ENCODE measurements at regions not wholly inside any gene's neighbourhood (a gene's known extent, or its start where the extent isn't known, plus 50 kb on each side); places are given as distances from the start of the nearest gene placed in this dataset.

- Histone ChIP-seq H4K5ac (ENCODE audit: insufficient read length, low read depth, low read length) (no peak overlapping the region), H4K20me1 (replicated peaks in 1 of 2; ENCODE audit: control insufficient read depth in 1 of 2, insufficient read depth in 2 of 2, low read length in 2 of 2) (no peaks in the 10 kb centered on the region), H3K18ac (ENCODE audit: extremely low read depth, low read length) (no peak overlapping the region), H3K23me2 (ENCODE audit: low read depth, low read length) (no peaks in the 10 kb centered on the region), H3K56ac (replicated peaks; ENCODE audit: insufficient read length, low read depth, low read length) (no peak overlapping the region), H3K14ac (ENCODE audit: insufficient read length) (no peak overlapping the region), H3K27ac (ENCODE audit: low read depth, low read length) (no peak overlapping the region), H3K4me2 (ENCODE audit: insufficient read depth in 1 of 2, low read depth in 2 of 2, low read length in 2 of 2) (no peak overlapping the region), H3K27me3 (replicated peaks in 1 of 4; ENCODE audit: control insufficient read depth in 3 of 4, extremely low read depth in 1 of 4, insufficient read depth in 3 of 4, low read length in 3 of 4) (no peaks in the 10 kb centered on the region), H3K79me1 (ENCODE audit: low read depth, low read length) (no peaks in the 10 kb centered on the region), H3K23ac (ENCODE audit: insufficient read length) (no peak overlapping the region), H4K91ac (replicated peaks; ENCODE audit: insufficient read length, low read length) (no peak overlapping the region), H3K4me1 (replicated peaks in 1 of 4; ENCODE audit: control insufficient read depth in 3 of 4, insufficient read depth in 4 of 4, low read length in 3 of 4) (no peaks in the 10 kb centered on the region; a peak in 1 of 7 replicates), H3K79me2 (ENCODE audit: control insufficient read depth in 1 of 2, insufficient read depth in 2 of 2, low read length in 2 of 2) (no peaks in the 10 kb centered on the region), H2BK20ac (ENCODE audit: low read length) (no peak overlapping the region), H2BK12ac (ENCODE audit: low read depth, low read length) (no peak overlapping the region), H3K36me3 (ENCODE audit: control insufficient read depth in 2 of 4, insufficient read depth in 4 of 4, low read length in 3 of 4) (no peaks in the 10 kb centered on the region), H3K4me3 (ENCODE audit: extremely low read depth in 1 of 4, insufficient read depth in 2 of 4, low read depth in 3 of 4, low read length in 4 of 4) (no peak overlapping the region), H2BK5ac (ENCODE audit: low read depth, low read length) (no peak overlapping the region), H2AFZ (ENCODE audit: low read length) (no peak overlapping the region), H4K8ac (ENCODE audit: extremely low read depth, insufficient read depth, low read length) (no peak overlapping the region), H2BK15ac (ENCODE audit: low read length) (no peak overlapping the region), H3K4ac (replicated peaks; ENCODE audit: insufficient read length, low read depth, low read length) (no peak overlapping the region), H3K9me3 (ENCODE audit: insufficient read depth in 2 of 2, low read depth in 1 of 2, low read length in 1 of 2) (no peaks in the 10 kb centered on the region), H3K9ac (replicated peaks in 1 of 4; ENCODE audit: extremely low read depth in 1 of 4, low read depth in 3 of 4, low read length in 3 of 4) (no peak overlapping the region), H2AK5ac (ENCODE audit: low read depth, low read length) (no peak overlapping the region), H2BK120ac (replicated peaks; ENCODE audit: low read depth, low read length) (no peak overlapping the region)
- WGBS, 2 experiments (ENCODE audit: extremely low coverage in 1 of 2, insufficient coverage in 1 of 2, insufficient read length in 1 of 2, insufficient replicate concordance in 2 of 2, low coverage in 1 of 2, low lambda C conversion rate in 2 of 2, missing lambda C conversion rate in 1 of 2), result 90% methylated on average over 3 of the region's 3 CpGs; no CpG with 5 or more reads in 1 of the 2 experiments
- POLR2A ChIA-PET (ENCODE audit: partially characterized antibody), result no interaction called here
- FAIRE-seq (no peak), DNase-seq (ENCODE audit: low read depth in 1 of 2, low spot score in 2 of 2) (no peak)
- TF ChIP-seq CBX5 (IDR thresholded peaks at IDR 0.05; ENCODE audit: low read depth, low read length) (no peak), MAFK (IDR thresholded peaks at IDR 0.05; ENCODE audit: low read depth, low read length) (no peak), GABPA (IDR thresholded peaks at IDR 0.05; ENCODE audit: borderline replicate concordance, insufficient read depth, low read length) (no peak), NRF1 (IDR thresholded peaks at IDR 0.05; ENCODE audit: low read depth, low read length) (no peak), BRCA1 (IDR thresholded peaks at IDR 0.05; ENCODE audit: low read depth, low read length) (no peak), ASH2L (IDR thresholded peaks at IDR 0.05; ENCODE audit: low read length) (no peak)
- CTCF ChIA-PET (ENCODE audit: partially characterized antibody), result no interaction called here
Observed at GRCh38 chr18:24968238-24968775, 383.7 kb downstream of the ZNF521 start.
